Gastroesophageal sphincter (tissue), 3 donors: ENCODE measurements at regions not wholly inside any gene's neighbourhood (a gene's known extent, or its start where the extent isn't known, plus 50 kb on each side); places are given as distances from the start of the nearest gene placed in this dataset.

Source experiments
- CTCF ChIP-seq, 4 experiments: fragments of 200-600 bp in 2 of 4; fragments of 450-650 bp in 2 of 4; sonication (generic) in 1 of 4; IDR thresholded peaks; one replicate each; pipeline ENCODE4 v1.5.1; 2017 to 2019; ENCODE audit warnings: antibody characterized with exemption in 4 of 4, mild to moderate bottlenecking in 2 of 4, moderate library complexity in 2 of 4
- POLR2A ChIP-seq, 2 donors: fragments of 450-650 bp; IDR thresholded peaks; one replicate each; pipeline ENCODE4 v1.6.1; 2017; ENCODE audit warnings: antibody characterized with exemption in 2 of 2, mild to moderate bottlenecking in 2 of 2, moderate library complexity in 1 of 2

GRCh38 chr15:72967397-72967796 is 84.9 kb upstream of the NEO1 start:
- TF ChIP-seq POLR2A (IDR thresholded peaks at IDR 0.05) = no peak
- no peak for TF ChIP-seq CTCF (IDR thresholded peaks at IDR 0.05)
